H9 (cell line): ENCODE measurements at regions not wholly inside any gene's neighbourhood (a gene's known extent, or its start where the extent isn't known, plus 50 kb on each side); places are given as distances from the start of the nearest gene placed in this dataset.

Experiments used
- DNase-seq: peaks from one replicate; pipeline ENCODE4 v3.0.0-alpha.2; 2017
- H2AFZ ChIP-seq: one replicate; pipeline ENCODE4 v1.6.1; 2013; ENCODE audit warnings: mild to moderate bottlenecking, low read length, control low read depth, moderate library complexity
- H2AK5ac ChIP-seq: 2 replicates; pipeline ENCODE4 v1.6.1; 2013; ENCODE audit warnings: low read length, control low read depth, mixed read lengths; ENCODE audit not compliant: insufficient read length
- H2BK120ac ChIP-seq: one replicate; pipeline ENCODE4 v1.6.1; 2013; ENCODE audit warnings: low read depth, mild to moderate bottlenecking, low read length, control low read depth, inconsistent platforms; ENCODE audit not compliant: poor library complexity, severe bottlenecking
- H2BK12ac ChIP-seq: 2 replicates; pipeline ENCODE4 v1.6.1; 2013; ENCODE audit warnings: low read length, control low read depth, mixed read lengths, low read depth; ENCODE audit not compliant: insufficient read length
- H2BK15ac ChIP-seq: 2 replicates; pipeline ENCODE4 v1.6.1; 2013; ENCODE audit warnings: low read depth, low read length, control low read depth
- H2BK20ac ChIP-seq: one replicate; pipeline ENCODE4 v1.6.1; 2013; ENCODE audit warnings: low read depth, mild to moderate bottlenecking, low read length, control low read depth, inconsistent platforms; ENCODE audit not compliant: poor library complexity, severe bottlenecking
- H2BK5ac ChIP-seq: 2 replicates; pipeline ENCODE4 v1.6.1; 2013; ENCODE audit warnings: low read length, control low read depth, mixed read lengths; ENCODE audit not compliant: insufficient read length
- H3K14ac ChIP-seq: 2 replicates; pipeline ENCODE4 v1.6.1; 2013; ENCODE audit warnings: low read length, control low read depth; ENCODE audit not compliant: insufficient read depth
- H3K18ac ChIP-seq: 2 replicates; pipeline ENCODE4 v1.6.1; 2013; ENCODE audit warnings: low read depth, mild to moderate bottlenecking, mixed read lengths, low read length, control low read depth; ENCODE audit not compliant: insufficient read length
- H3K23ac ChIP-seq: 2 replicates; pipeline ENCODE4 v1.6.1; 2013; ENCODE audit warnings: low read length, control low read depth, mixed read lengths, low read depth; ENCODE audit not compliant: insufficient read length
- H3K23me2 ChIP-seq: 2 replicates; pipeline ENCODE4 v1.6.1; 2013; ENCODE audit warnings: low read depth, mild to moderate bottlenecking, mixed read lengths, low read length, control low read depth; ENCODE audit not compliant: insufficient read length, poor library complexity, severe bottlenecking
- H3K27ac ChIP-seq: 2 replicates; pipeline ENCODE4 v1.5.1; 2013; ENCODE audit warnings: low read length, control low read depth, mixed read lengths, low read depth; ENCODE audit not compliant: insufficient read length
- H3K27me3 ChIP-seq: 2 replicates; pipeline ENCODE4 v1.6.1; 2013; ENCODE audit warnings: low read length, control low read depth, inconsistent platforms; ENCODE audit not compliant: insufficient read depth
- H3K4ac ChIP-seq: 2 replicates; pipeline ENCODE4 v1.6.1; 2013; ENCODE audit warnings: low read depth, mild to moderate bottlenecking, control low read depth, inconsistent platforms, low read length, moderate library complexity
- H3K4me1 ChIP-seq: 2 replicates; pipeline ENCODE4 v1.6.1; 2013; ENCODE audit warnings: low read length, control low read depth, inconsistent platforms; ENCODE audit not compliant: insufficient read depth
- H3K4me2 ChIP-seq: 2 replicates; pipeline ENCODE4 v1.6.1; 2013; ENCODE audit warnings: low read length, control low read depth, mixed read lengths; ENCODE audit not compliant: insufficient read length, insufficient read depth
- H3K56ac ChIP-seq: 2 replicates; pipeline ENCODE4 v1.6.1; 2013; ENCODE audit warnings: low read depth, mild to moderate bottlenecking, mixed read lengths, low read length, control low read depth; ENCODE audit not compliant: insufficient read length
- H3K79me1 ChIP-seq: 2 replicates; pipeline ENCODE4 v1.6.1; 2013; ENCODE audit warnings: low read depth, mild to moderate bottlenecking, moderate library complexity, low read length, control low read depth, inconsistent platforms; ENCODE audit not compliant: insufficient read depth, poor library complexity, severe bottlenecking
- H3K79me2 ChIP-seq: 2 replicates; pipeline ENCODE4 v1.6.1; 2013; ENCODE audit warnings: low read length, control low read depth, inconsistent platforms; ENCODE audit not compliant: insufficient read depth
- H3K9ac ChIP-seq: 2 replicates; pipeline ENCODE4 v1.6.1; 2013; ENCODE audit warnings: low read length, control low read depth, mixed read lengths; ENCODE audit not compliant: insufficient read length; ENCODE audit errors: extremely low read depth
- H3K9me3 ChIP-seq: one replicate; pipeline ENCODE4 v1.6.1; 2013; ENCODE audit warnings: low read depth, low read length, inconsistent platforms; ENCODE audit not compliant: control insufficient read depth
- H3T11ph ChIP-seq: one replicate; pipeline ENCODE4 v1.6.1; 2013; ENCODE audit warnings: mild to moderate bottlenecking, low read length, control low read depth, inconsistent platforms
- H4K20me1 ChIP-seq: one replicate; pipeline ENCODE4 v1.6.1; 2013; ENCODE audit not compliant: control insufficient read depth, insufficient read length, insufficient read depth
- H4K5ac ChIP-seq: 2 replicates; pipeline ENCODE4 v1.6.1; 2013; ENCODE audit warnings: low read depth, mild to moderate bottlenecking, mixed read lengths, low read length, control low read depth; ENCODE audit not compliant: insufficient read length
- H4K8ac ChIP-seq: replicated peaks from 2 replicates; pipeline ENCODE4 v1.6.1; 2013; ENCODE audit warnings: low read length, control low read depth, mixed read lengths, low read depth; ENCODE audit not compliant: insufficient read length
- H4K91ac ChIP-seq: 2 replicates; pipeline ENCODE4 v1.6.1; 2013; ENCODE audit warnings: low read depth, mild to moderate bottlenecking, moderate library complexity, mixed read lengths, low read length, control low read depth; ENCODE audit not compliant: insufficient read length
- H3K27ac Mint-ChIP-seq, 3 experiments: 2 replicates in 2 of 3; 3 replicates in 1 of 3; pipeline ENCODE4 v1.8.0; 2020 to 2021; ENCODE audit warnings: mixed read lengths in 3 of 3, mild to moderate bottlenecking in 1 of 3, moderate library complexity in 1 of 3
- H3K27me3 Mint-ChIP-seq: 2 replicates; pipeline ENCODE4 v1.8.0; 2021; ENCODE audit warnings: low read depth, mild to moderate bottlenecking, moderate library complexity, mixed read lengths
- H3K36me3 Mint-ChIP-seq, 3 experiments: 2 replicates in 2 of 3; 3 replicates in 1 of 3; pipeline ENCODE4 v1.8.0; 2020 to 2021; ENCODE audit warnings: low read depth in 3 of 3, mixed read lengths in 3 of 3; ENCODE audit not compliant: insufficient read depth in 1 of 3
- H3K4me1 Mint-ChIP-seq, 2 experiments: 2 replicates each; pipeline ENCODE4 v1.8.0; 2020; ENCODE audit warnings: mixed read lengths in 2 of 2
- H3K4me3 Mint-ChIP-seq, 2 experiments: 2 replicates in 1 of 2; 3 replicates in 1 of 2; pipeline ENCODE4 v1.8.0; 2020 to 2021; ENCODE audit warnings: mild to moderate bottlenecking in 2 of 2, mixed read lengths in 2 of 2, moderate library complexity in 1 of 2
- H3K9me3 Mint-ChIP-seq, 2 experiments: 2 replicates in 1 of 2; 3 replicates in 1 of 2; pipeline ENCODE4 v1.8.0; 2020; ENCODE audit warnings: mild to moderate bottlenecking in 2 of 2, mixed read lengths in 2 of 2, moderate library complexity in 1 of 2
- CTCF ChIP-seq: fragments of 200-600 bp; sonication (generic); conservative IDR thresholded peaks from 3 replicates; pipeline ENCODE4 v1.8.0; 2021; ENCODE audit warnings: antibody characterized with exemption, mild to moderate bottlenecking
- WGBS: extraction: QIAGEN DNeasy Blood & Tissue Kit; methylation state at CpG from one replicate; pipeline ENCODE4 v1.1.7; 2013; ENCODE audit warnings: missing lambda C conversion rate, low lambda C conversion rate, mixed read lengths; ENCODE audit not compliant: insufficient read length; ENCODE audit errors: extremely low coverage; 5-methylcytosine and 5-hydroxymethylcytosine counted together

GRCh38 chr5:96180684-96181435 is 219.2 kb upstream of the ELL2 start:
- H2AFZ ChIP-seq = no peak overlapping the region
- H4K8ac ChIP-seq = no peak overlapping the region
- no peak overlapping the region for H2BK15ac ChIP-seq
- no peak overlapping the region for H2BK12ac ChIP-seq
- H3K4me1 ChIP-seq = no peaks in the 10 kb centered on the region
- H2BK5ac ChIP-seq = no peak overlapping the region
- no peaks in the 10 kb centered on the region for H3K9me3 ChIP-seq
- H3K79me1 ChIP-seq = no peaks in the 10 kb centered on the region
- no peak overlapping the region for H3K4me2 ChIP-seq
- no peak overlapping the region for H4K91ac ChIP-seq
- H3T11ph ChIP-seq = no peak overlapping the region
- TF ChIP-seq CTCF = no peak
- no peak overlapping the region for H3K4me3 Mint-ChIP-seq
- no CpG with 5 or more reads among the region's 2 CpGs for WGBS
- no peak overlapping the region for H3K9ac ChIP-seq
- H3K23me2 ChIP-seq = no peaks in the 10 kb centered on the region
- H3K9me3 Mint-ChIP-seq = peaks cover 4 to 13% of the 10 kb centered on the region in 2 experiments; a peak in 3 of 5 replicates
- no peaks in the 10 kb centered on the region for H4K20me1 ChIP-seq
- H3K27ac Mint-ChIP-seq = no peak overlapping the region
- no peak overlapping the region for H3K14ac ChIP-seq
- H3K27me3 ChIP-seq = no peaks in the 10 kb centered on the region
- no peak overlapping the region for H3K23ac ChIP-seq
- no peak overlapping the region for H2AK5ac ChIP-seq
- no peaks in the 10 kb centered on the region for H3K4me1 Mint-ChIP-seq
- H3K27me3 Mint-ChIP-seq = no peaks in the 10 kb centered on the region
- H3K18ac ChIP-seq = no peak overlapping the region
- DNase-seq = no peak
- H3K27ac ChIP-seq = no peak overlapping the region
- H2BK120ac ChIP-seq = no peak overlapping the region
- no peak overlapping the region for H2BK20ac ChIP-seq
- peaks cover 0 to 11% (median 0%) of the 10 kb centered on the region in 3 experiments; a peak in 2 of 7 replicates for H3K36me3 Mint-ChIP-seq
- no peak overlapping the region for H4K5ac ChIP-seq
- no peaks in the 10 kb centered on the region for H3K79me2 ChIP-seq
- no peak overlapping the region for H3K4ac ChIP-seq
- H3K56ac ChIP-seq = no peak overlapping the region
